SH-SY5Y (cell line): ENCODE measurements at regions not wholly inside any gene's neighbourhood (a gene's known extent, or its start where the extent isn't known, plus 50 kb on each side); places are given as distances from the start of the nearest gene placed in this dataset.

Experiments used
- GATA2 ChIP-seq: IDR thresholded peaks from 2 replicates; pipeline ENCODE4 v1.6.1; 2011; ENCODE audit warnings: mild to moderate bottlenecking, low read depth, low read length
- GATA3 ChIP-seq: IDR thresholded peaks from 2 replicates; pipeline ENCODE4 v1.6.1; 2011; ENCODE audit warnings: low read depth, mild to moderate bottlenecking, low read length, moderate library complexity

GRCh38 chr21:29430576-29430975, 131.9 kb downstream of the BACH1 start:
- TF ChIP-seq GATA2 (no peak), GATA3 (no peak)

GRCh38 chr21:29431178-29431577, 132.5 kb downstream of the BACH1 start:
- TF ChIP-seq GATA3 (no peak), GATA2 (no peak)

GRCh38 chr21:29431680-29432079, 133.0 kb downstream of the BACH1 start:
- TF ChIP-seq GATA3 (no peak), GATA2 (no peak)

- TF ChIP-seq GATA3 (no peak), GATA2 (no peak)
These were observed 134.8 kb downstream of the BACH1 start for GRCh38 chr21:29433366-29434059.

GRCh38 chr21:29434081-29434480, 135.4 kb downstream of the BACH1 start:
- no peak for TF ChIP-seq GATA2
- TF ChIP-seq GATA3 = no peak

- TF ChIP-seq GATA2 = no peak
- TF ChIP-seq GATA3 = no peak
These were observed 137.4 kb downstream of the BACH1 start for GRCh38 chr21:29436143-29436542.

GRCh38 chr21:29436650-29437049, 137.9 kb downstream of the BACH1 start:
- TF ChIP-seq GATA3 (no peak), GATA2 (no peak)

GRCh38 chr21:29441651-29442050, 142.9 kb downstream of the BACH1 start:
- no peak for TF ChIP-seq GATA2

- TF ChIP-seq GATA3 (no peak), GATA2 (no peak)
These were observed 144.8 kb downstream of the BACH1 start for GRCh38 chr21:29443411-29444010.

- TF ChIP-seq GATA2 (no peak), GATA3 (no peak)
These were observed 150.0 kb downstream of the BACH1 start for GRCh38 chr21:29448766-29449165.

GRCh38 chr21:29449306-29449950, 150.7 kb downstream of the BACH1 start:
- no peak for TF ChIP-seq GATA3

- TF ChIP-seq GATA3 = no peak
- no peak for TF ChIP-seq GATA2
These were observed 151.3 kb downstream of the BACH1 start for GRCh38 chr21:29450058-29450457.

GRCh38 chr21:29453511-29453910, 154.8 kb downstream of the BACH1 start:
- TF ChIP-seq GATA3 = no peak
- TF ChIP-seq GATA2 = no peak

GRCh38 chr21:29454179-29454578, 155.5 kb downstream of the BACH1 start:
- TF ChIP-seq GATA3 (no peak), GATA2 (no peak)

- TF ChIP-seq GATA3 = no peak
- no peak for TF ChIP-seq GATA2
These were observed 163.8 kb downstream of the BACH1 start for GRCh38 chr21:29462479-29462878.
